ENCODE measurements at regions not wholly inside any gene's neighbourhood (a gene's known extent, or its start where the extent isn't known, plus 50 kb on each side); places are given as distances from the start of the nearest gene placed in this dataset.

GRCh38 chr5:97846643-97847042 is 663.6 kb upstream of the RIOK2 start:
- no peak for DNase-seq (ENCODE audit: low spot score)

- no peak for DNase-seq (ENCODE audit: low spot score)
Observed at GRCh38 chr5:97847920-97848631, 665.0 kb upstream of the RIOK2 start.

- DNase-seq (ENCODE audit: low spot score) = no peak
Observed at GRCh38 chr5:97851036-97851435, 668.0 kb upstream of the RIOK2 start.

GRCh38 chr5:97854871-97855762 is 672.1 kb upstream of the RIOK2 start:
- DNase-seq (ENCODE audit: low spot score) = no peak

- no peak for DNase-seq (ENCODE audit: low spot score)
Observed at GRCh38 chr5:97874491-97874890, 691.4 kb upstream of the RIOK2 start.

- DNase-seq (ENCODE audit: low spot score) = no peak
Observed at GRCh38 chr5:97876272-97876671, 693.2 kb upstream of the RIOK2 start.

- DNase-seq (ENCODE audit: low spot score) = no peak
Observed at GRCh38 chr5:97877588-97877987, 694.5 kb upstream of the RIOK2 start.

GRCh38 chr5:97888439-97888838 is 705.4 kb upstream of the RIOK2 start:
- no peak for DNase-seq (ENCODE audit: low spot score)

GRCh38 chr5:97891971-97892370 is 708.9 kb upstream of the RIOK2 start:
- DNase-seq (ENCODE audit: low spot score) = no peak

GRCh38 chr5:97903742-97904141 is 720.7 kb upstream of the RIOK2 start:
- no peak for DNase-seq (ENCODE audit: low spot score)

GRCh38 chr5:97906135-97906534 is 723.1 kb upstream of the RIOK2 start:
- no peak for DNase-seq (ENCODE audit: low spot score)

- DNase-seq (ENCODE audit: low spot score) = no peak
Observed at GRCh38 chr5:97907646-97908400, 724.8 kb upstream of the RIOK2 start.

- no peak for DNase-seq (ENCODE audit: low spot score)
Observed at GRCh38 chr5:97909541-97909940, 726.5 kb upstream of the RIOK2 start.

GRCh38 chr5:97914483-97914882 is 731.4 kb upstream of the RIOK2 start:
- DNase-seq (ENCODE audit: low spot score) = no peak

GRCh38 chr5:97915106-97915505 is 732.1 kb upstream of the RIOK2 start:
- no peak for DNase-seq (ENCODE audit: low spot score)

- DNase-seq (ENCODE audit: low spot score) = no peak
Observed at GRCh38 chr5:97918057-97918456, 735.0 kb upstream of the RIOK2 start.

- no peak for DNase-seq (ENCODE audit: low spot score)
Observed at GRCh38 chr5:97918620-97919019, 735.6 kb upstream of the RIOK2 start.

GRCh38 chr5:97919719-97920118 is 736.7 kb upstream of the RIOK2 start:
- no peak for DNase-seq (ENCODE audit: low spot score)

GRCh38 chr5:97922776-97923175 is 739.7 kb upstream of the RIOK2 start:
- no peak for DNase-seq (ENCODE audit: low spot score)

GRCh38 chr5:97923496-97923895 is 740.4 kb upstream of the RIOK2 start:
- DNase-seq (ENCODE audit: low spot score) = no peak

GRCh38 chr5:97923997-97924396 is 741.0 kb upstream of the RIOK2 start:
- DNase-seq (ENCODE audit: low spot score) = no peak

GRCh38 chr5:97929383-97929782 is 746.3 kb upstream of the RIOK2 start:
- peak; percentile 10 for DNase-seq (ENCODE audit: low spot score)

GRCh38 chr5:97931829-97932228 is 748.8 kb upstream of the RIOK2 start:
- no peak for DNase-seq (ENCODE audit: low spot score)

Measured in AG20443 (cell line).